HL-60 (cell line): ENCODE measurements at regions not wholly inside any gene's neighbourhood (a gene's known extent, or its start where the extent isn't known, plus 50 kb on each side); places are given as distances from the start of the nearest gene placed in this dataset.

Experiments used
- DNase-seq, 2 experiments: peaks; one replicate each; pipeline ENCODE4 v3.0.0-alpha.2; 2010 to 2020; ENCODE audit warnings: low read depth in 1 of 2, low spot score in 1 of 2
- H3K27ac ChIP-seq: fragments of 250-450 bp; sonication (Bioruptor Pico); replicated peaks from 2 replicates; pipeline ENCODE4 v1.5.1; 2020; ENCODE audit warnings: mild to moderate bottlenecking, moderate library complexity
- H3K27me3 ChIP-seq: fragments of 250-450 bp; sonication (Bioruptor Pico); 2 replicates; pipeline ENCODE4 v1.5.1; 2021; ENCODE audit warnings: mild to moderate bottlenecking, moderate library complexity; ENCODE audit not compliant: insufficient read depth, poor library complexity, severe bottlenecking
- H3K4me3 ChIP-seq: replicated peaks from 2 replicates; pipeline ENCODE4 v1.5.1; 2011; ENCODE audit warnings: mild to moderate bottlenecking, control low read depth, low read length; ENCODE audit not compliant: insufficient read depth
- CTCF ChIP-seq: IDR thresholded peaks from one replicate; pipeline ENCODE4 v1.5.1; 2011; ENCODE audit warnings: low read length, control low read depth, inconsistent platforms; ENCODE audit not compliant: insufficient read depth
- GABPA ChIP-seq: IDR thresholded peaks from 2 replicates; pipeline ENCODE4 v1.6.1; 2012; ENCODE audit warnings: low read depth
- POLR2AphosphoS5 ChIP-seq: IDR thresholded peaks from 2 replicates; pipeline ENCODE4 v1.6.1; 2012; ENCODE audit warnings: low read depth
- SPI1 ChIP-seq: IDR thresholded peaks from 2 replicates; pipeline ENCODE4 v1.6.1; 2012; ENCODE audit warnings: low read depth, mild to moderate bottlenecking, borderline replicate concordance
- TF ChIP-seq, protein P1 (sequence below): IDR thresholded peaks from 2 replicates; pipeline ENCODE4 v1.6.1; 2012; ENCODE audit warnings: low read depth; ENCODE audit not compliant: insufficient replicate concordance

- no peak overlapping the region for H3K4me3 ChIP-seq
- no peak for TF ChIP-seq POLR2AphosphoS5
- H3K27me3 ChIP-seq, result no peaks in the 10 kb centered on the region
- DNase-seq, result no peak
- H3K27ac ChIP-seq, result no peak overlapping the region
Observed at GRCh38 chr3:72284471-72284870, 499.5 kb upstream of the PROK2 start.

DNA sequence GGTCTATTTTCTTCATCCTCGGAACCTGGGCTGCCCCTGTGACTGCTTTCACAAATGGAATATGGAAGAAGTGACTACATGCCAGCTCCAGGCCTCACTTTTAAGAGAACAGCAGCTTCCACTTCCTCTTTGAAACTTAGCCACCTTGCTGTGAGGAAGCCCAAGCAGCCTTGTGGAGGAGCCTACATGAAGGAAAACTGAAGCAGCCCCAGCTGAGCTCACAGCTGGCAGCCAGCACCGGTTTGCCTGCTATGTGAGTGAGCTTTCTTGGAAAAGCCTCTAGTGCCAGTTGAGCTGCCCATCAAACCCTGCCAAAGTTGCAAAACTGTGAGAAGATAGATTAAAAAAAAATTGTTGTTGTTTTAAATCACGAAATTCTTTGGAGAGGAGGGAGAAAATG, 498.0 kb upstream of the PROK2 start:
- Histone ChIP-seq H3K4me3 (no peak overlapping the region), H3K27ac (no peak overlapping the region), H3K27me3 (no peaks in the 10 kb centered on the region)
- TF ChIP-seq POLR2AphosphoS5 (no peak), SPI1 (peak; percentile 70), GABPA (no peak), CTCF (no peak)
- peak in 1 of 2 experiments; percentile 9 for DNase-seq

- Histone ChIP-seq H3K4me3 (no peak overlapping the region), H3K27me3 (no peaks in the 10 kb centered on the region), H3K27ac (no peak overlapping the region)
- TF ChIP-seq GABPA (no peak), POLR2AphosphoS5 (no peak), SPI1 (no peak), CTCF (no peak)
- TF ChIP-seq, protein P1, sequence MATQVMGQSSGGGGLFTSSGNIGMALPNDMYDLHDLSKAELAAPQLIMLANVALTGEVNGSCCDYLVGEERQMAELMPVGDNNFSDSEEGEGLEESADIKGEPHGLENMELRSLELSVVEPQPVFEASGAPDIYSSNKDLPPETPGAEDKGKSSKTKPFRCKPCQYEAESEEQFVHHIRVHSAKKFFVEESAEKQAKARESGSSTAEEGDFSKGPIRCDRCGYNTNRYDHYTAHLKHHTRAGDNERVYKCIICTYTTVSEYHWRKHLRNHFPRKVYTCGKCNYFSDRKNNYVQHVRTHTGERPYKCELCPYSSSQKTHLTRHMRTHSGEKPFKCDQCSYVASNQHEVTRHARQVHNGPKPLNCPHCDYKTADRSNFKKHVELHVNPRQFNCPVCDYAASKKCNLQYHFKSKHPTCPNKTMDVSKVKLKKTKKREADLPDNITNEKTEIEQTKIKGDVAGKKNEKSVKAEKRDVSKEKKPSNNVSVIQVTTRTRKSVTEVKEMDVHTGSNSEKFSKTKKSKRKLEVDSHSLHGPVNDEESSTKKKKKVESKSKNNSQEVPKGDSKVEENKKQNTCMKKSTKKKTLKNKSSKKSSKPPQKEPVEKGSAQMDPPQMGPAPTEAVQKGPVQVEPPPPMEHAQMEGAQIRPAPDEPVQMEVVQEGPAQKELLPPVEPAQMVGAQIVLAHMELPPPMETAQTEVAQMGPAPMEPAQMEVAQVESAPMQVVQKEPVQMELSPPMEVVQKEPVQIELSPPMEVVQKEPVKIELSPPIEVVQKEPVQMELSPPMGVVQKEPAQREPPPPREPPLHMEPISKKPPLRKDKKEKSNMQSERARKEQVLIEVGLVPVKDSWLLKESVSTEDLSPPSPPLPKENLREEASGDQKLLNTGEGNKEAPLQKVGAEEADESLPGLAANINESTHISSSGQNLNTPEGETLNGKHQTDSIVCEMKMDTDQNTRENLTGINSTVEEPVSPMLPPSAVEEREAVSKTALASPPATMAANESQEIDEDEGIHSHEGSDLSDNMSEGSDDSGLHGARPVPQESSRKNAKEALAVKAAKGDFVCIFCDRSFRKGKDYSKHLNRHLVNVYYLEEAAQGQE, result no peak
- no peak for DNase-seq
Observed at GRCh38 chr3:72281551-72281950, 496.6 kb upstream of the PROK2 start.

DNA sequence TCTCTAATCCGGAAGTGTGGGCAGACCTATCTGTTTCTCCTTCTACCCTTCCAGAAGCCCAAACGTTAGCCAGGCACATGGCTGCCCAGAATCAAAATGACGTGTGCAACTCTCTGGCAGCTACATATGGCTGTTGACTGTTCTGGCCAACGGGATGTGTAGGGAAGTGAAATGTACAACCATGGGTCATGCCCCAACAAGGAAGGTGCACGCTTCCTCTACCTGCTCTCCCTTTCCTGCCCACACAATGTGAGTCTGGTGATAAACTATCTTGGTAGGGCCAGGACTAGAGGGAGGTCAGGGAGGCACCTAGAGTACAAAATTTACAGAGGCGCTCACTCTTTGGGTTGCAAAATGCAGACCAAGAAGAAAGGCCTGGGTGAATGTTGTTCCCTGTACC, 495.9 kb upstream of the PROK2 start:
- Histone ChIP-seq H3K27me3 (no peaks in the 10 kb centered on the region), H3K27ac (no peak overlapping the region), H3K4me3 (no peak overlapping the region)
- TF ChIP-seq GABPA (no peak), CTCF (no peak), POLR2AphosphoS5 (no peak), SPI1 (no peak)
- TF ChIP-seq, protein P1, result no peak
- DNase-seq, result no peak
